Stimulated activated CD4-positive, alpha-beta T cell treated with anti-CD3 and anti-CD28 coated beads, TNF-alpha, amount 100 ng/mL, for 4 hours (primary cell): ENCODE measurements at regions not wholly inside any gene's neighbourhood (a gene's known extent, or its start where the extent isn't known, plus 50 kb on each side); places are given as distances from the start of the nearest gene placed in this dataset.

ENCODE experiments used
- DNase-seq, 3 experiments: peaks; one replicate each; pipeline ENCODE4 v3.0.0-alpha.2; 2020; ENCODE audit warnings: low read depth in 3 of 3

GRCh38 chr10:124265776-124266467, 152.8 kb downstream of the OAT start:
- DNase-seq: no peak

DNA sequence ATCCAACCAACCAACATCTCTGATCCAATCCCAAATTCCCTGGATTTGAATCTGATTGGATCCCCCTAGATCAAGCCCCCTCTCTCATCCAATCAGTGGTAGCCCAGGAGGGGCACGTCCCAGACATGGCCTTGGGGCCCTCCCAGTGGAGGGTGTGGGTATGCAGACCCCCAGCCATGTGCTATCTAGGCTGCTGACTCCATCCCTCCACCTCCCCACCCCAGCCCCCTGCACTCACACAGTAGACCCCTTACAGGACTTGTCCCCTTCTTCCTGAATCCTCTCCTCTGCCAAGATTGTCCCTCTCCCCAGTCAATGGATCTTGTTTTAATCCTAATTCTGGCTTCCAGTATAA, 153.4 kb downstream of the OAT start:
- DNase-seq: no peak

GRCh38 chr10:124264711-124265390, 153.9 kb downstream of the OAT start:
- no peak for DNase-seq

DNA sequence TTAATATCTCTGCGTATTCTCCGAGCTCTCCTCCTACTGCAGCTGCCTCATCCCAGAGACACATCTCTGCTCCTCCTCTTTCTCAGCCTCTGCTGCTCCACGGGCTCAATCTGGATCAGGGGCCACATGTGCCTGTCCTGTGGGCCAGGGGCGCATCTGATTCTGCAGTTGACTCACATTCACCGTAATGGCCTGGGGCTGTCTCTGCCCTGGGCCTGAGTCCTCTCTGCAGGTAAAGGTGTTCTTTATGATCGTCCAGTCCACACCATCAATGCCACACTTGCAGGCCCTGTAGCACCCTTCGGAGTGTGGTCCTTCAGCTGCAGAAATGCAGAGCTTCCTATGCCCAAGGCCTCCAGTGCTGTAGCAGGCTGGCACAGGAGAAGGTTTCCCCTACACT, 154.5 kb downstream of the OAT start:
- no peak for DNase-seq

DNA sequence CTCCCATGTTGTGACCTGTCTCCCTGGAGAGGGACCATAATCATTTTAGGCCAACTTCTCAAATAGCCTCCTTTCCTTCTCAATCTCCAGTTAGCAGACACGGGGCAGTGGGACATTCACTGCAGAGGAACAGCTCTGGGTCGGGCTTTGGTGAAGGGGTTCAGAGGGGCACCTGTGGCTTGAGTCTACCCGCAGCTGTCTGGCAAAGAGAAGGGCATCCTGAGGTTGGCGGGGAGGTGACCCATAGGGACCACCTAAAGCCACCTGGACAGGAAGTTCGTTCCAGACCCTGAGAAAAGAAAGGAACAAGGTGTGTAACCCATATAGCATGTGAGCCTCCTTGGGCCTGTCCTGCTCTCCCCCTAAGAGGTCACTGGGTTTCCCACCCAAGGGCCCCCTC, 155.0 kb downstream of the OAT start:
- no peak for DNase-seq

DNA sequence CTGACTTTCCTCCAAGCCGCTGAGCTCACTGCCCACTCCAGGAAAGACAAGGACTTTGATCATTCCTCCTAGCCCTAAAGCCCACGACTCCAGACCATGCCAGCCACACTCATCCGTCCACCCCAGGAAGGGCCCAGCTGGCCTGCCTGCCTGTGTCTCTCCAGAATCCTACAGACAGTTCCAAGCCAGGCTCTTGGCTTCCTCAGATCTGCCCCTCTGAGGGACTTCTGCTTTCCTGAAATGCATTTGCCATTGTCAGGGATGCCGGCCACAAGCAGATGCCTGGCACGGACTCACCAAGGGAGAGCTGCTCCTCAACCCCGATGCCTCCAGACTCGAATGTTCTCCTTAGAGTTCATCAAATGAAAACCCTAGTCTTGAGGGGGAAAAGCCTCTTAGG, 155.8 kb downstream of the OAT start:
- no peak for DNase-seq

GRCh38 chr10:124262234-124262865, 156.4 kb downstream of the OAT start:
- DNase-seq: no peak

DNA sequence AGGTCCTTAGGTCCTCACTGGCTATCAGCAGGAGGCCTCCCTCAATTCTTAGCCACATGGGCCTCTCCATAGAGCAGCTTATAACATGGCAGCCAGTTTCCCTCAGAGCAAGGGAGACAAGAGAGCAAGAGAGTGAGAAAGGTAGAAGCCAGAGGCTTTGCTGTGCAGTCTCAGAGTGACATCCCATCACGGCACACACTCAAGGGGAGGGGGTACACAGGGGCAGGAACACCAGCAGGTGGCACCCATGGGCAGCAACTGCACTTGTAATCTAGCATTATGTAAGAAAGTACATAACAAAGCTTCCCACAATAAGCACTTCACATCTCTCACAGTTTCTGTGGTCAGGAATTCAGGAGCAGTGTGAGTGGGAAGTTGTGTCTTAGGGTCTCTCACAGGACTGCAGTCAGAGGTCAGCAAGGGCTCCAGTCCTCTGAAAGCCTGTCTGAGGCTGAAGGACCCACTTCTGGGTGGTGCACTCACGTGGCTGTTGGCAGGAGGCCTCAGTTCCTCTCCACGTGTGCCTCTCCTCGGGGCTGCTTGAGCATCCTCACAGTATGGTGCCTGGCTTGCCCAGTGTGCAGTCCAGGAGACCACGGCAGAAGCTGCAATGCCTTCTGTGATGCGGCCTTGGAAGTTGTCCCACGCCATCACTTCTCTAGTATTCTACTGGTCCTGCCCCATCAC, 159.4 kb downstream of the OAT start:
- no peak for DNase-seq

DNA sequence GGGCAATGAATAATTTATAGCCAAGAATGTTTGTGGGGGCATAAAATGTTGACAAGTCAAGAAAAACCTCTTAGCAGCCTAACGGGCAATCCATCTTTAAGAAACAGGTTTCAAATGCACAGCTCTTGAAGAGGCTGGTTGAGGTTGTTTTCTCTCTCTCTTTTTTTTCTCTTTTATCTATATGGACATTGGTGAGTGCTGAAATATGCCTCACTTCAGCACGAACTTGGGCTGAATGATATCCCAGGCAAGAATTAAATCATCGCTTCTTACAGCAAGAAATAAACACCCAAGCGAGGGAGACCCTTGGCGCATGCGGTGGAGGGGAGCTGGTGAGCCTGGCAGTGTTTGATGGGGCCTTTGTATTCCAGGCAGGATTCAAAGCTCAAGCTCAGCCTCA, 160.9 kb downstream of the OAT start:
- DNase-seq: no peak

DNA sequence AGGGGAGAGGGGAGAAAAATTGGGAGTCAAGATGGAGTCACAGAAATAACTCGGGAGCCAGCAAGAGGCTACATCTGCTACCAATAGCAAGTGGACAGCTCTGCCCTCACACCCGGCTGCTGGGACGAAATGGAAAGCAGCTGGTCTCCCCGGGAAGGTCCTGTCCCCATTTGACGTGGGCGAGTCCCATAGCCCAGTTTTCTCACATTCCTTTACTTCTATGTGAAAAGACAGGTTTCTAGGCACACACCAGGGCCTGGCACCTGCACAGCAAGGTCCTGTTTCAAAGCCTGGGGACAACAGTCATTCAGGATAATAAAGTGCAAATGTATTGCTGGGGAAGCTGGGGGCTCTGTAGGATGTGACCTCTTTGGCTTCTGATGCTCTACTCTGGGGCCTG, 162.6 kb downstream of the OAT start:
- DNase-seq: no peak

GRCh38 chr10:124255556-124255955, 162.2 kb upstream of the CHST15 start:
- DNase-seq: no peak

GRCh38 chr10:124254490-124254889, 161.1 kb upstream of the CHST15 start:
- no peak for DNase-seq

- no peak for DNase-seq
Measured at GRCh38 chr10:124253006-124253405, 159.6 kb upstream of the CHST15 start.

- DNase-seq: no peak
Measured at GRCh38 chr10:124252097-124252715, 158.8 kb upstream of the CHST15 start.

GRCh38 chr10:124251317-124252065, 158.1 kb upstream of the CHST15 start:
- no peak for DNase-seq

GRCh38 chr10:124250506-124250905, 157.1 kb upstream of the CHST15 start:
- DNase-seq: no peak

- DNase-seq: no peak
Measured at GRCh38 chr10:124249812-124250432, 156.5 kb upstream of the CHST15 start.

DNA sequence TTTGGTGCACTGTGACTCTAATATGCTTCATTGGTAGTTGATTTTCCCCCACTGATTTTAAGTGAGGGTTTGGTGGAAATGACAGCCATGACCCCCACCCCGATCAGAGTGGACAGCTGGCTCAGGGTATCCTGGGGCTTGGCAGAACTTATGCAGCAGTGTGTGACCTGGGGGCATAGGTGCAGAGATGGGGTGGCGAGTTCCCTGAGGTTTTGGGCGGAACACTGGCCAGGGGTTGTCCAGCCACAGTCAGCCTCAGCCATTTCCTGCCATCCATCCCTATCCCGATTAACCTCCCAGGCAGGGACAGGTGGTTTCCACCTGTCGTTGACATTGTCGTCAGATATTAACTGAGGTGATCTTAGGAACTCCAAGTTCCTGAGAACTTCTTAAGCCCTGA, 155.8 kb upstream of the CHST15 start:
- no peak for DNase-seq

DNA sequence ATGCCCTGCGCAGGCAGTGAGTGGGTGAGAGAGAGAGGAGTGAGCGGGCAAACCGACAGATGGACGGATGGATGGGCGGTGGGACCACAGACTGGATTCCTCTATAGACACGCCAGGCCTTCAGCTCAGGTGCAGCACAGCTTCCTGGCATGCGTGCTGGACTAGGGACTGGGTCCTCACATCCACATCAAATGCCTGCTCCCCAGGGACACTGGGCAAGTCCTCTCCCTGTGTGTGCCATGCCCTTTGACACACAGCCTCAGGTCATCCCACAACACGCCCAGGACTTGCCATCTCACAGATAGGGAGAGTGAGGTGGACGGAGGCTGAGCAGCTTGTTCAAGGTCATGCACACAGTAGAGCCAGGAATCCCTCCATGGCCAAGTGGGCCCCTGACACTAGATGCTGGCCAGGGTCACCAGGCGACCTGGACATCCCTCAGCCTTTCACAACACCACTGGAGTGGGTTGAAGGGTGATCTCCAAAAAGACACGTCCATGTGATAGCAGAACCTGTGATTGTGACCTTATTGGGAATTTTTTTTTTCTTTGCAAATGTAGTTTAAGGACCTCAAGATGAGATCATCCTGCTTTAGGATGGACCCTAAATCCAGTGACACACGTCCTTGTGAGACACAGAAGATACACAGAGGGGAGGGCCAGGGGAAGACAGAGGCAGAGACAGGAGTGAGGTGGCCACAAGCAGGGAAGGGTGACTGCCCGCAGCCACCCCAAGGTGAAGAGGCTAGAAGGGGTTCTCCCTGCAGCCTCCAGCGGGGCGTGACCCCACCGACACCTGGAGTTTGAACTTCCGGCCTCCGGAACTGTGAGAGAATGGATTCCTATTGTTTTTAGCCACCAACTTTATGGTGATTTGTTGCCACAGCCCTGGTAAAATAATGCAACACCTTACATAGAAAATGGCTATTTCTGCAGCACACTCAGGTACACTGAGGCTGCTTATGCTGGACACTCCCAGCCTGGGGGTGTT, 155.0 kb upstream of the CHST15 start:
- no peak for DNase-seq
